ENCODE measurements at regions not wholly inside any gene's neighbourhood (a gene's known extent, or its start where the extent isn't known, plus 50 kb on each side); places are given as distances from the start of the nearest gene placed in this dataset.

- no peaks in the 10 kb centered on the region for H3K9me3 ChIP-seq (ENCODE audit: control insufficient read depth in 2 of 2, low read length in 2 of 2)
- Mint-ChIP-seq H3K4me1 (no peaks in the 10 kb centered on the region), H3K9me3 (peaks cover 0 to 5% (median 0%) of the 10 kb centered on the region in 7 donors), H3K27ac (no peak overlapping the region), H3K27me3 (peaks cover 4% of the 10 kb centered on the region), H3K4me3 (no peak overlapping the region), H3K36me3 (no peaks in the 10 kb centered on the region)
- no peak overlapping the region for H3K27ac ChIP-seq (ENCODE audit: insufficient read depth, low read length, poor library complexity, severe bottlenecking)
- H3K27me3 ChIP-seq (ENCODE audit: control insufficient read depth, insufficient read depth, low read length), result no peaks in the 10 kb centered on the region
- H3K4me1 ChIP-seq (ENCODE audit: control insufficient read depth, insufficient read depth, low read length, poor library complexity, severe bottlenecking), result no peaks in the 10 kb centered on the region
- no peaks in the 10 kb centered on the region for H3K36me3 ChIP-seq (ENCODE audit: control insufficient read depth, insufficient read depth, low read length)
- no peak for ATAC-seq (ENCODE audit: low read depth in 2 of 2)
- no peak overlapping the region for H3K4me3 ChIP-seq (ENCODE audit: low read depth, low read length)
- DNase-seq, result no peak
Measured at GRCh38 chr1:37130221-37130948, 96.1 kb upstream of the GRIK3 start.

GRCh38 chr1:37131281-37131680 is 97.0 kb upstream of the GRIK3 start:
- no peak overlapping the region for H3K27ac Mint-ChIP-seq
- H3K27ac ChIP-seq (ENCODE audit: insufficient read depth, low read length, poor library complexity, severe bottlenecking), result no peak overlapping the region

GRCh38 chr1:37133276-37134145 is 99.2 kb upstream of the GRIK3 start:
- H3K27ac Mint-ChIP-seq, result no peak overlapping the region
- no peak overlapping the region for H3K27ac ChIP-seq (ENCODE audit: insufficient read depth, low read length, poor library complexity, severe bottlenecking)

More at GRCh38 chr1:37131281-37131680, 97.0 kb upstream of the GRIK3 start:
- no peaks in the 10 kb centered on the region for H3K9me3 ChIP-seq (ENCODE audit: control insufficient read depth in 2 of 2, low read length in 2 of 2)
- no peaks in the 10 kb centered on the region for H3K36me3 ChIP-seq (ENCODE audit: control insufficient read depth, insufficient read depth, low read length)
- H3K9me3 Mint-ChIP-seq, result peaks cover 0 to 5% (median 0%) of the 10 kb centered on the region in 7 donors
- no peaks in the 10 kb centered on the region for H3K36me3 Mint-ChIP-seq
- ATAC-seq (ENCODE audit: low read depth in 2 of 2), result no peak
- H3K4me1 ChIP-seq (ENCODE audit: control insufficient read depth, insufficient read depth, low read length, poor library complexity, severe bottlenecking), result no peaks in the 10 kb centered on the region
- no peak overlapping the region for H3K4me3 Mint-ChIP-seq
- H3K4me1 Mint-ChIP-seq, result no peaks in the 10 kb centered on the region
- no peaks in the 10 kb centered on the region for H3K27me3 ChIP-seq (ENCODE audit: control insufficient read depth, insufficient read depth, low read length)
- H3K27me3 Mint-ChIP-seq, result peaks cover 4% of the 10 kb centered on the region
- DNase-seq, result no peak
- no peak overlapping the region for H3K4me3 ChIP-seq (ENCODE audit: low read depth, low read length)

GRCh38 chr1:37134599-37134998 is 100.3 kb upstream of the GRIK3 start:
- Mint-ChIP-seq H3K27ac (no peak overlapping the region), H3K4me1 (no peaks in the 10 kb centered on the region), H3K4me3 (no peak overlapping the region), H3K27me3 (peaks cover 4% of the 10 kb centered on the region), H3K36me3 (no peaks in the 10 kb centered on the region), H3K9me3 (peaks cover 0 to 5% (median 0%) of the 10 kb centered on the region in 7 donors)
- Histone ChIP-seq H3K27ac (ENCODE audit: insufficient read depth, low read length, poor library complexity, severe bottlenecking) (no peak overlapping the region), H3K9me3 (ENCODE audit: control insufficient read depth in 2 of 2, low read length in 2 of 2) (no peaks in the 10 kb centered on the region), H3K4me1 (ENCODE audit: control insufficient read depth, insufficient read depth, low read length, poor library complexity, severe bottlenecking) (no peaks in the 10 kb centered on the region), H3K4me3 (ENCODE audit: low read depth, low read length) (no peak overlapping the region), H3K36me3 (ENCODE audit: control insufficient read depth, insufficient read depth, low read length) (no peaks in the 10 kb centered on the region), H3K27me3 (ENCODE audit: control insufficient read depth, insufficient read depth, low read length) (no peaks in the 10 kb centered on the region)
- ATAC-seq (ENCODE audit: low read depth in 2 of 2), result no peak
- no peak for DNase-seq

More at GRCh38 chr1:37133276-37134145, 99.2 kb upstream of the GRIK3 start:
- H3K36me3 ChIP-seq (ENCODE audit: control insufficient read depth, insufficient read depth, low read length), result no peaks in the 10 kb centered on the region
- H3K4me3 Mint-ChIP-seq, result no peak overlapping the region
- H3K9me3 Mint-ChIP-seq, result peaks cover 0 to 4% (median 0%) of the 10 kb centered on the region in 7 donors
- ATAC-seq (ENCODE audit: low read depth in 2 of 2) (no peak), DNase-seq (no peak)
- no peaks in the 10 kb centered on the region for H3K4me1 ChIP-seq (ENCODE audit: control insufficient read depth, insufficient read depth, low read length, poor library complexity, severe bottlenecking)
- H3K4me3 ChIP-seq (ENCODE audit: low read depth, low read length), result no peak overlapping the region
- H3K36me3 Mint-ChIP-seq, result no peaks in the 10 kb centered on the region
- no peaks in the 10 kb centered on the region for H3K27me3 ChIP-seq (ENCODE audit: control insufficient read depth, insufficient read depth, low read length)
- peaks cover 4% of the 10 kb centered on the region for H3K27me3 Mint-ChIP-seq
- no peaks in the 10 kb centered on the region for H3K9me3 ChIP-seq (ENCODE audit: control insufficient read depth in 2 of 2, low read length in 2 of 2)
- H3K4me1 Mint-ChIP-seq, result no peaks in the 10 kb centered on the region

GRCh38 chr1:37135032-37135431 is 100.7 kb upstream of the GRIK3 start:
- Histone ChIP-seq H3K9me3 (ENCODE audit: control insufficient read depth in 2 of 2, low read length in 2 of 2) (no peaks in the 10 kb centered on the region), H3K36me3 (ENCODE audit: control insufficient read depth, insufficient read depth, low read length) (no peaks in the 10 kb centered on the region), H3K4me1 (ENCODE audit: control insufficient read depth, insufficient read depth, low read length, poor library complexity, severe bottlenecking) (no peaks in the 10 kb centered on the region), H3K27me3 (ENCODE audit: control insufficient read depth, insufficient read depth, low read length) (no peaks in the 10 kb centered on the region), H3K4me3 (ENCODE audit: low read depth, low read length) (no peak overlapping the region), H3K27ac (ENCODE audit: insufficient read depth, low read length, poor library complexity, severe bottlenecking) (no peak overlapping the region)
- Mint-ChIP-seq H3K27me3 (peaks cover 4% of the 10 kb centered on the region), H3K36me3 (no peaks in the 10 kb centered on the region), H3K27ac (no peak overlapping the region), H3K4me1 (no peaks in the 10 kb centered on the region), H3K4me3 (no peak overlapping the region), H3K9me3 (peaks cover 0 to 5% (median 0%) of the 10 kb centered on the region in 7 donors)
- DNase-seq (no peak), ATAC-seq (ENCODE audit: low read depth in 2 of 2) (no peak)

GRCh38 chr1:37137014-37137413 is 102.7 kb upstream of the GRIK3 start:
- DNase-seq (no peak), ATAC-seq (ENCODE audit: low read depth in 2 of 2) (no peak)
- no peaks in the 10 kb centered on the region for H3K4me1 ChIP-seq (ENCODE audit: control insufficient read depth, insufficient read depth, low read length, poor library complexity, severe bottlenecking)
- H3K4me1 Mint-ChIP-seq, result no peaks in the 10 kb centered on the region
- peaks cover 4% of the 10 kb centered on the region for H3K27me3 Mint-ChIP-seq
- no peak overlapping the region for H3K27ac Mint-ChIP-seq
- H3K36me3 Mint-ChIP-seq, result no peaks in the 10 kb centered on the region
- no peaks in the 10 kb centered on the region for H3K9me3 ChIP-seq (ENCODE audit: control insufficient read depth in 2 of 2, low read length in 2 of 2)
- H3K27ac ChIP-seq (ENCODE audit: insufficient read depth, low read length, poor library complexity, severe bottlenecking), result no peak overlapping the region
- H3K36me3 ChIP-seq (ENCODE audit: control insufficient read depth, insufficient read depth, low read length), result no peaks in the 10 kb centered on the region
- H3K9me3 Mint-ChIP-seq, result peaks cover 0 to 5% (median 0%) of the 10 kb centered on the region in 7 donors
- H3K4me3 Mint-ChIP-seq, result no peak overlapping the region
- H3K27me3 ChIP-seq (ENCODE audit: control insufficient read depth, insufficient read depth, low read length), result no peaks in the 10 kb centered on the region
- H3K4me3 ChIP-seq (ENCODE audit: low read depth, low read length), result no peak overlapping the region

GRCh38 chr1:37137601-37138000 is 103.3 kb upstream of the GRIK3 start:
- Mint-ChIP-seq H3K27me3 (peaks cover 4% of the 10 kb centered on the region), H3K4me3 (no peak overlapping the region), H3K9me3 (peaks cover 0 to 4% (median 0%) of the 10 kb centered on the region in 7 donors), H3K36me3 (no peaks in the 10 kb centered on the region), H3K4me1 (no peaks in the 10 kb centered on the region), H3K27ac (no peak overlapping the region)
- no peak for ATAC-seq (ENCODE audit: low read depth in 2 of 2)
- no peak overlapping the region for H3K27ac ChIP-seq (ENCODE audit: insufficient read depth, low read length, poor library complexity, severe bottlenecking)
- no peaks in the 10 kb centered on the region for H3K36me3 ChIP-seq (ENCODE audit: control insufficient read depth, insufficient read depth, low read length)
- H3K9me3 ChIP-seq (ENCODE audit: control insufficient read depth in 2 of 2, low read length in 2 of 2), result no peaks in the 10 kb centered on the region
- no peaks in the 10 kb centered on the region for H3K27me3 ChIP-seq (ENCODE audit: control insufficient read depth, insufficient read depth, low read length)
- H3K4me1 ChIP-seq (ENCODE audit: control insufficient read depth, insufficient read depth, low read length, poor library complexity, severe bottlenecking), result no peaks in the 10 kb centered on the region
- no peak overlapping the region for H3K4me3 ChIP-seq (ENCODE audit: low read depth, low read length)
- no peak for DNase-seq
